ENCODE measurements at regions not wholly inside any gene's neighbourhood (a gene's known extent, or its start where the extent isn't known, plus 50 kb on each side); places are given as distances from the start of the nearest gene placed in this dataset.

DNA sequence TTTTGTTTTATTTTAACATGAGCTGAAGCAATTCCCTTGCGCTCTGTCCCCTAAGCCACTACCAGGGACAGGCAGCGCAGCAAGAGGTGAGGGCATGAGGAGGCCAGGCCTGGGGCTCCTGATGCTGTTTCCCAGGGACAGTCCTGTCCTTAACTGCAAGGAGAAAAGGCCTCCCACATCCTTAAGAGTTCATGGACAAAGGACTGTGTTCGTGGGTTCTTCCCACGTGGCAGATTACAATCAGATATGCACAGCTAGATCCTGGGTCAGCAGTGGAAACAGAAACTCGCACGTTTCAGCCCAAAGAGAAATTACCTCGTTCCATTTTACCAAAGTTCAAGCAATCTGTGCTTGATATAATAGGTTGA is 85.8 kb downstream of the MIS18A start:
- no peak for TF ChIP-seq ZNF207 (IDR thresholded peaks at IDR 0.05; ENCODE audit: borderline replicate concordance)
- no peak for TF ChIP-seq PML (IDR thresholded peaks at IDR 0.05; ENCODE audit: low read length)
- TF ChIP-seq, protein P1, sequence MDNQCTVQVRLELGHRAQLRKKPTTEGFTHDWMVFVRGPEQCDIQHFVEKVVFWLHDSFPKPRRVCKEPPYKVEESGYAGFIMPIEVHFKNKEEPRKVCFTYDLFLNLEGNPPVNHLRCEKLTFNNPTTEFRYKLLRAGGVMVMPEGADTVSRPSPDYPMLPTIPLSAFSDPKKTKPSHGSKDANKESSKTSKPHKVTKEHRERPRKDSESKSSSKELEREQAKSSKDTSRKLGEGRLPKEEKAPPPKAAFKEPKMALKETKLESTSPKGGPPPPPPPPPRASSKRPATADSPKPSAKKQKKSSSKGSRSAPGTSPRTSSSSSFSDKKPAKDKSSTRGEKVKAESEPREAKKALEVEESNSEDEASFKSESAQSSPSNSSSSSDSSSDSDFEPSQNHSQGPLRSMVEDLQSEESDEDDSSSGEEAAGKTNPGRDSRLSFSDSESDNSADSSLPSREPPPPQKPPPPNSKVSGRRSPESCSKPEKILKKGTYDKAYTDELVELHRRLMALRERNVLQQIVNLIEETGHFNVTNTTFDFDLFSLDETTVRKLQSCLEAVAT (IDR thresholded peaks at IDR 0.05): no peak
- no peak for TF ChIP-seq TCF12 (IDR thresholded peaks at IDR 0.05; ENCODE audit: low read depth, low read length)
- TF ChIP-seq, protein P2, sequence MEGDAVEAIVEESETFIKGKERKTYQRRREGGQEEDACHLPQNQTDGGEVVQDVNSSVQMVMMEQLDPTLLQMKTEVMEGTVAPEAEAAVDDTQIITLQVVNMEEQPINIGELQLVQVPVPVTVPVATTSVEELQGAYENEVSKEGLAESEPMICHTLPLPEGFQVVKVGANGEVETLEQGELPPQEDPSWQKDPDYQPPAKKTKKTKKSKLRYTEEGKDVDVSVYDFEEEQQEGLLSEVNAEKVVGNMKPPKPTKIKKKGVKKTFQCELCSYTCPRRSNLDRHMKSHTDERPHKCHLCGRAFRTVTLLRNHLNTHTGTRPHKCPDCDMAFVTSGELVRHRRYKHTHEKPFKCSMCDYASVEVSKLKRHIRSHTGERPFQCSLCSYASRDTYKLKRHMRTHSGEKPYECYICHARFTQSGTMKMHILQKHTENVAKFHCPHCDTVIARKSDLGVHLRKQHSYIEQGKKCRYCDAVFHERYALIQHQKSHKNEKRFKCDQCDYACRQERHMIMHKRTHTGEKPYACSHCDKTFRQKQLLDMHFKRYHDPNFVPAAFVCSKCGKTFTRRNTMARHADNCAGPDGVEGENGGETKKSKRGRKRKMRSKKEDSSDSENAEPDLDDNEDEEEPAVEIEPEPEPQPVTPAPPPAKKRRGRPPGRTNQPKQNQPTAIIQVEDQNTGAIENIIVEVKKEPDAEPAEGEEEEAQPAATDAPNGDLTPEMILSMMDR (IDR thresholded peaks at IDR 0.05 in 2 of 3, conservative IDR thresholded peaks at IDR 0.05 in 1 of 3; ENCODE audit: control insufficient read depth in 2 of 3, extremely low read depth in 1 of 3, insufficient read depth in 1 of 3, low read depth in 3 of 3, low read length in 3 of 3): no peak
- no peak for TF ChIP-seq RAD51 (IDR thresholded peaks at IDR 0.05)
- TF ChIP-seq ZBED1 (IDR thresholded peaks at IDR 0.05; ENCODE audit: borderline replicate concordance): no peak
- TF ChIP-seq STAT3 (IDR thresholded peaks at IDR 0.05; ENCODE audit: low read depth, low read length): no peak
- no peak for TF ChIP-seq PAX8 (IDR thresholded peaks at IDR 0.05)
- TF ChIP-seq, protein P3, sequence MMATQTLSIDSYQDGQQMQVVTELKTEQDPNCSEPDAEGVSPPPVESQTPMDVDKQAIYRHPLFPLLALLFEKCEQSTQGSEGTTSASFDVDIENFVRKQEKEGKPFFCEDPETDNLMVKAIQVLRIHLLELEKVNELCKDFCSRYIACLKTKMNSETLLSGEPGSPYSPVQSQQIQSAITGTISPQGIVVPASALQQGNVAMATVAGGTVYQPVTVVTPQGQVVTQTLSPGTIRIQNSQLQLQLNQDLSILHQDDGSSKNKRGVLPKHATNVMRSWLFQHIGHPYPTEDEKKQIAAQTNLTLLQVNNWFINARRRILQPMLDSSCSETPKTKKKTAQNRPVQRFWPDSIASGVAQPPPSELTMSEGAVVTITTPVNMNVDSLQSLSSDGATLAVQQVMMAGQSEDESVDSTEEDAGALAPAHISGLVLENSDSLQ (IDR thresholded peaks at IDR 0.05): no peak
